ENCODE measurements at regions not wholly inside any gene's neighbourhood (a gene's known extent, or its start where the extent isn't known, plus 50 kb on each side); places are given as distances from the start of the nearest gene placed in this dataset.

- no peak for DNase-seq (ENCODE audit: extremely low read depth, low read depth)
- TF ChIP-seq CTCF (IDR thresholded peaks at IDR 0.05; ENCODE audit: low read depth, low read length): no peak
Observed at GRCh38 chrX:39931529-39932282, 166.1 kb downstream of the BCOR start.

- no peak for TF ChIP-seq CTCF (IDR thresholded peaks at IDR 0.05; ENCODE audit: low read depth, low read length)
- DNase-seq (ENCODE audit: extremely low read depth, low read depth): no peak
Observed at GRCh38 chrX:39935411-39936064, 162.2 kb downstream of the BCOR start.

- TF ChIP-seq CTCF (IDR thresholded peaks at IDR 0.05; ENCODE audit: low read depth, low read length): no peak
- DNase-seq (ENCODE audit: extremely low read depth, low read depth): no peak
Observed at GRCh38 chrX:39936886-39937770, 160.6 kb downstream of the BCOR start.

- DNase-seq (ENCODE audit: extremely low read depth, low read depth): no peak
- TF ChIP-seq CTCF (IDR thresholded peaks at IDR 0.05; ENCODE audit: low read depth, low read length): no peak
Observed at GRCh38 chrX:39938466-39938865, 159.3 kb downstream of the BCOR start.

- no peak for DNase-seq (ENCODE audit: extremely low read depth, low read depth)
- no peak for TF ChIP-seq CTCF (IDR thresholded peaks at IDR 0.05; ENCODE audit: low read depth, low read length)
Observed at GRCh38 chrX:39939678-39940077, 158.1 kb downstream of the BCOR start.

GRCh38 chrX:39941332-39941920, 156.3 kb downstream of the BCOR start:
- DNase-seq (ENCODE audit: extremely low read depth, low read depth): no peak
- no peak for TF ChIP-seq CTCF (IDR thresholded peaks at IDR 0.05; ENCODE audit: low read depth, low read length)

All from AG09319 (cell line).